H1 (cell line): ENCODE measurements at regions not wholly inside any gene's neighbourhood (a gene's known extent, or its start where the extent isn't known, plus 50 kb on each side); places are given as distances from the start of the nearest gene placed in this dataset.

Experiments used
- CTCF ChIA-PET: fragments of 300-600 bp; sonication (Branson Sonifier 250); formaldehyde crosslinking; loops from one replicate; lab custom pipeline; 2021; ENCODE audit not compliant: partially characterized antibody; lab: Charles Lee
- POLR2A ChIA-PET: fragments of 300-600 bp; sonication (Branson Sonifier 250); formaldehyde crosslinking; loops from one replicate; lab custom pipeline; 2021; ENCODE audit warnings: inconsistent platforms; ENCODE audit not compliant: partially characterized antibody; lab: Charles Lee
- DNase-seq, 2 experiments: peaks; one replicate each; pipeline versions ENCODE4 v3.0.0 to v3.0.0-alpha.2; 2010 to 2022; ENCODE audit warnings: low spot score in 2 of 2, low read depth in 1 of 2, mixed read lengths in 1 of 2
- FAIRE-seq: peaks from 2 replicates; lab custom pipeline; 2011; peaks lifted over from hg19 to GRCh38; lab: Jason Lieb, UNC
- H2AFZ ChIP-seq: 2 replicates; pipeline ENCODE4 v1.8.1; 2012; ENCODE audit warnings: low read length, inconsistent platforms
- H2AK5ac ChIP-seq: 2 replicates; pipeline ENCODE4 v1.6.1; 2013; ENCODE audit warnings: low read depth, low read length
- H2BK120ac ChIP-seq: replicated peaks from 2 replicates; pipeline ENCODE3; 2013; ENCODE audit warnings: low read depth, low read length, inconsistent platforms
- H2BK12ac ChIP-seq: 2 replicates; pipeline ENCODE4 v1.6.1; 2013; ENCODE audit warnings: low read depth, low read length
- H2BK15ac ChIP-seq: 2 replicates; pipeline ENCODE4 v1.6.1; 2013; ENCODE audit warnings: low read length
- H2BK20ac ChIP-seq: 2 replicates; pipeline ENCODE4 v1.6.1; 2013; ENCODE audit warnings: low read length
- H2BK5ac ChIP-seq: 2 replicates; pipeline ENCODE4 v1.6.1; 2013; ENCODE audit warnings: low read depth, low read length
- H3K14ac ChIP-seq: 2 replicates; pipeline ENCODE4 v1.6.1; 2013; ENCODE audit warnings: inconsistent platforms; ENCODE audit not compliant: insufficient read length
- H3K18ac ChIP-seq: 2 replicates; pipeline ENCODE4 v1.6.1; 2013; ENCODE audit warnings: low read length; ENCODE audit errors: extremely low read depth
- H3K23ac ChIP-seq: 2 replicates; pipeline ENCODE4 v1.6.1; 2013; ENCODE audit warnings: inconsistent platforms; ENCODE audit not compliant: insufficient read length
- H3K23me2 ChIP-seq: 2 replicates; pipeline ENCODE4 v1.6.1; 2013; ENCODE audit warnings: low read depth, low read length
- H3K27ac ChIP-seq: 2 replicates; pipeline ENCODE4 v1.6.1; 2011; ENCODE audit warnings: low read depth, low read length, inconsistent platforms
- H3K27me3 ChIP-seq, 4 experiments: replicated peaks in 1 of 4; 1 replicate in 1 of 4; 2 replicates in 3 of 4; pipeline versions ENCODE4 v1.6.1 to v1.8.1; 2011 to 2013; ENCODE audit warnings: low read length in 3 of 4, mild to moderate bottlenecking in 3 of 4, inconsistent platforms in 2 of 4, mixed read lengths in 2 of 4, moderate library complexity in 1 of 4; ENCODE audit not compliant: control insufficient read depth in 3 of 4, insufficient read depth in 3 of 4; ENCODE audit errors: extremely low read depth in 1 of 4
- H3K36me3 ChIP-seq, 4 experiments: 2 replicates each; pipeline versions ENCODE4 v1.6.1 to v1.8.1; 2011 to 2013; ENCODE audit warnings: mild to moderate bottlenecking in 4 of 4, low read length in 3 of 4, moderate library complexity in 2 of 4, control low read depth in 1 of 4, inconsistent platforms in 1 of 4; ENCODE audit not compliant: insufficient read depth in 4 of 4, control insufficient read depth in 2 of 4
- H3K4ac ChIP-seq: replicated peaks from 2 replicates; pipeline ENCODE3; 2013; ENCODE audit warnings: low read length, low read depth, mixed read lengths, inconsistent platforms; ENCODE audit not compliant: insufficient read length
- H3K4me1 ChIP-seq, 4 experiments: replicated peaks in 1 of 4; 1 replicate in 1 of 4; 2 replicates in 3 of 4; pipeline versions ENCODE4 v1.6.1 to v1.8.1; 2011 to 2013; ENCODE audit warnings: low read length in 3 of 4, inconsistent platforms in 2 of 4, mixed read lengths in 1 of 4; ENCODE audit not compliant: insufficient read depth in 4 of 4, control insufficient read depth in 3 of 4
- H3K4me2 ChIP-seq, 2 experiments: 2 replicates each; pipeline versions ENCODE4 v1.6.1 to v1.8.1; 2011 to 2013; ENCODE audit warnings: low read depth in 2 of 2, low read length in 2 of 2, control low read depth in 1 of 2, inconsistent platforms in 1 of 2, mild to moderate bottlenecking in 1 of 2; ENCODE audit not compliant: insufficient read depth in 1 of 2
- H3K4me3 ChIP-seq, 4 experiments: fragments of 200-600, 300-600 bp in 1 of 4; sonication (generic), shearing (Covaris generic), sonication (Bioruptor Twin) in 1 of 4; 2 replicates each; pipeline versions ENCODE4 v1.5.1 to v1.8.1; 2011 to 2016; ENCODE audit warnings: low read length in 4 of 4, low read depth in 3 of 4, control low read depth in 2 of 4, inconsistent platforms in 2 of 4, mild to moderate bottlenecking in 2 of 4, mixed read lengths in 1 of 4, moderate library complexity in 1 of 4; ENCODE audit not compliant: insufficient read depth in 2 of 4; ENCODE audit errors: extremely low read depth in 1 of 4
- H3K56ac ChIP-seq: replicated peaks from 2 replicates; pipeline ENCODE3; 2013; ENCODE audit warnings: low read depth, mild to moderate bottlenecking, mixed read lengths, low read length, inconsistent platforms; ENCODE audit not compliant: insufficient read length
- H3K79me1 ChIP-seq: 2 replicates; pipeline ENCODE4 v1.6.1; 2013; ENCODE audit warnings: low read depth, low read length, control low read depth
- H3K79me2 ChIP-seq, 2 experiments: 2 replicates each; pipeline versions ENCODE4 v1.6.1 to v1.8.1; 2012 to 2013; ENCODE audit warnings: low read length in 2 of 2, mild to moderate bottlenecking in 2 of 2, inconsistent platforms in 1 of 2; ENCODE audit not compliant: insufficient read depth in 2 of 2, control insufficient read depth in 1 of 2
- H3K9ac ChIP-seq, 4 experiments: replicated peaks in 1 of 4; 1 replicate in 1 of 4; 2 replicates in 3 of 4; pipeline versions ENCODE4 v1.6.1 to v1.8.1; 2011 to 2013; ENCODE audit warnings: low read depth in 3 of 4, low read length in 3 of 4, control low read depth in 2 of 4, mild to moderate bottlenecking in 2 of 4, moderate library complexity in 2 of 4, inconsistent platforms in 1 of 4; ENCODE audit errors: extremely low read depth in 1 of 4
- H3K9me3 ChIP-seq, 2 experiments: 2 replicates each; pipeline versions ENCODE4 v1.6.1 to v1.8.1; 2012 to 2013; ENCODE audit warnings: mild to moderate bottlenecking in 2 of 2, moderate library complexity in 2 of 2, control low read depth in 1 of 2, inconsistent platforms in 1 of 2, low read depth in 1 of 2, low read length in 1 of 2, mixed read lengths in 1 of 2; ENCODE audit not compliant: insufficient read depth in 2 of 2
- H4K20me1 ChIP-seq, 2 experiments: replicated peaks in 1 of 2; 2 replicates each; pipeline versions ENCODE3 to v1.8.1; 2011 to 2013; ENCODE audit warnings: inconsistent platforms in 2 of 2, low read length in 2 of 2, mild to moderate bottlenecking in 1 of 2; ENCODE audit not compliant: insufficient read depth in 2 of 2, control insufficient read depth in 1 of 2
- H4K5ac ChIP-seq: 2 replicates; pipeline ENCODE4 v1.6.1; 2013; ENCODE audit warnings: low read length, low read depth, mixed read lengths, inconsistent platforms; ENCODE audit not compliant: insufficient read length
- H4K8ac ChIP-seq: 2 replicates; pipeline ENCODE4 v1.8.0; 2013; ENCODE audit warnings: mild to moderate bottlenecking, moderate library complexity, low read length, inconsistent platforms; ENCODE audit not compliant: insufficient read depth; ENCODE audit errors: extremely low read depth
- H4K91ac ChIP-seq: replicated peaks from 2 replicates; pipeline ENCODE3; 2013; ENCODE audit warnings: low read length, mixed read lengths, inconsistent platforms; ENCODE audit not compliant: insufficient read length
- BRCA1 ChIP-seq: IDR thresholded peaks from 2 replicates; pipeline ENCODE4 v1.6.1; 2012; ENCODE audit warnings: low read depth, low read length, improper control_type of control experiment
- CHD2 ChIP-seq: IDR thresholded peaks from 2 replicates; pipeline ENCODE4 v1.6.1; 2012; ENCODE audit warnings: low read length, improper control_type of control experiment
- E2F6 ChIP-seq: IDR thresholded peaks from 2 replicates; pipeline ENCODE4 v1.6.1; 2012; ENCODE audit warnings: inconsistent platforms
- HDAC2 ChIP-seq, 2 experiments: fragments of 300-600 bp in 1 of 2; sonication (generic) in 1 of 2; IDR thresholded peaks; 2 replicates each; pipeline ENCODE4 v1.6.1; 2011 to 2012; ENCODE audit warnings: low read depth in 2 of 2, low read length in 2 of 2, mild to moderate bottlenecking in 2 of 2, moderate library complexity in 2 of 2, borderline replicate concordance in 1 of 2, inconsistent platforms in 1 of 2
- JUN ChIP-seq: IDR thresholded peaks from 2 replicates; pipeline ENCODE4 v1.6.1; 2011; ENCODE audit warnings: low read depth, mild to moderate bottlenecking, improper control_type of control experiment, low read length
- KDM4A ChIP-seq: IDR thresholded peaks from one replicate; pipeline ENCODE4 v1.7.1; 2012; ENCODE audit warnings: low read depth, mild to moderate bottlenecking, moderate library complexity, low read length, inconsistent platforms; ENCODE audit not compliant: severe bottlenecking
- MAFK ChIP-seq: IDR thresholded peaks from 2 replicates; pipeline ENCODE4 v1.6.1; 2012; ENCODE audit warnings: low read depth, mild to moderate bottlenecking, improper control_type of control experiment, low read length
- MAX ChIP-seq: IDR thresholded peaks from 2 replicates; pipeline ENCODE4 v1.6.1; 2012; ENCODE audit warnings: inconsistent platforms
- RNF2 ChIP-seq: fragments of 200-900, 300-1000 bp; sonication (generic); IDR thresholded peaks from 2 replicates; pipeline ENCODE4 v1.7.1; 2016; ENCODE audit warnings: borderline replicate concordance, low read depth, mild to moderate bottlenecking, antibody characterized with exemption, low read length; ENCODE audit not compliant: poor library complexity, severe bottlenecking; ENCODE audit errors: missing control alignments
- RXRA ChIP-seq: IDR thresholded peaks from 2 replicates; pipeline ENCODE4 v1.6.1; 2011; ENCODE audit warnings: low read depth, mild to moderate bottlenecking, low read length, moderate library complexity; ENCODE audit not compliant: insufficient read depth
- SP1 ChIP-seq: IDR thresholded peaks from 2 replicates; pipeline ENCODE4 v1.6.1; 2011; ENCODE audit warnings: low read depth, low read length
- TCF12 ChIP-seq: IDR thresholded peaks from 2 replicates; pipeline ENCODE4 v1.6.1; 2011; ENCODE audit warnings: low read depth, mild to moderate bottlenecking, low read length
- YY1 ChIP-seq: IDR thresholded peaks from 2 replicates; pipeline ENCODE4 v1.6.1; 2011; ENCODE audit warnings: low read depth, mild to moderate bottlenecking, low read length
- ZNF274 ChIP-seq: IDR thresholded peaks from 2 replicates; pipeline ENCODE4 v1.7.0; 2012; ENCODE audit warnings: low read length, borderline replicate concordance; ENCODE audit errors: extremely low read depth
- WGBS, 2 experiments: shearing (Covaris generic) in 1 of 2; methylation state at CpG; one replicate each; pipeline versions ENCODE4 v1.1.6 to v1.1.7; 2013 to 2015; ENCODE audit warnings: low lambda C conversion rate in 2 of 2, mixed read lengths in 2 of 2, inconsistent platforms in 1 of 2, low coverage in 1 of 2, missing lambda C conversion rate in 1 of 2; ENCODE audit not compliant: insufficient replicate concordance in 2 of 2, insufficient coverage in 1 of 2, insufficient read length in 1 of 2; ENCODE audit errors: extremely low coverage in 1 of 2, missing lambda C conversion rate in 1 of 2; 5-methylcytosine and 5-hydroxymethylcytosine counted together

GRCh38 chr4:165667969-165668368 lies 205.1 kb upstream of the TLL1 start:
- Histone ChIP-seq H3K18ac (no peak overlapping the region), H3K27ac (no peak overlapping the region), H2BK120ac (no peak overlapping the region), H2BK15ac (no peak overlapping the region), H4K20me1 (no peaks in the 10 kb centered on the region), H3K23ac (no peak overlapping the region), H4K5ac (no peak overlapping the region), H3K4me3 (no peak overlapping the region), H2BK20ac (no peak overlapping the region), H3K36me3 (no peaks in the 10 kb centered on the region), H3K56ac (no peak overlapping the region), H4K8ac (no peak overlapping the region), H2AK5ac (no peak overlapping the region), H3K23me2 (no peaks in the 10 kb centered on the region), H4K91ac (no peak overlapping the region), H3K4me2 (no peak overlapping the region), H3K79me1 (no peaks in the 10 kb centered on the region), H3K4me1 (peaks cover 0 to 5% (median 3%) of the 10 kb centered on the region in 4 experiments; a peak in 2 of 7 replicates), H2AFZ (no peak overlapping the region), H3K9ac (no peak overlapping the region), H2BK12ac (no peak overlapping the region), H3K14ac (no peak overlapping the region), H3K4ac (no peak overlapping the region), H2BK5ac (no peak overlapping the region), H3K9me3 (no peaks in the 10 kb centered on the region), H3K79me2 (no peaks in the 10 kb centered on the region), H3K27me3 (no peaks in the 10 kb centered on the region)
- ChIA-PET POLR2A (no interaction called here), CTCF (interaction anchor here (0.6 to 0.9 kb wide), 3 partner anchors 14 to 33 kb away, joined by 3 to 4 read pairs (median 3); no protein-coding TSS in a partner anchor)
- 100% methylated on average over 1 of the region's 1 CpG; no CpG with 5 or more reads in 1 of the 2 experiments for WGBS, 2 experiments
- FAIRE-seq (no peak), DNase-seq (no peak)
- TF ChIP-seq ZNF274 (no peak), CHD2 (no peak), SP1 (no peak), RNF2 (no peak), HDAC2 (IDR thresholded peaks at IDR 0.05; ENCODE audit: borderline replicate concordance in 1 of 2, low read depth in 2 of 2, low read length in 2 of 2) (no peak), KDM4A (no peak), YY1 (no peak), MAX (no peak), TCF12 (no peak), MAFK (no peak), JUN (no peak), E2F6 (no peak), BRCA1 (no peak), RXRA (no peak)
